ENCODE measurements at regions not wholly inside any gene's neighbourhood (a gene's known extent, or its start where the extent isn't known, plus 50 kb on each side); places are given as distances from the start of the nearest gene placed in this dataset.

GRCh38 chr11:28671274-28671673 is 563.1 kb downstream of the METTL15 start:
- Mint-ChIP-seq H3K9me3 (no peaks in the 10 kb centered on the region), H3K4me3 (no peak overlapping the region), H3K4me1 (no peaks in the 10 kb centered on the region), H3K36me3 (ENCODE audit: low read depth) (no peaks in the 10 kb centered on the region), H3K27ac (ENCODE audit: unreplicated experiment) (no peak overlapping the region), H3K27me3 (ENCODE audit: low read depth) (no peaks in the 10 kb centered on the region)
- DNase-seq (ENCODE audit: low read depth, low spot score) = no peak
- no peak for TF ChIP-seq CTCF (conservative IDR thresholded peaks at IDR 0.05)

GRCh38 chr11:28666632-28667031 is 558.4 kb downstream of the METTL15 start:
- DNase-seq (ENCODE audit: low read depth, low spot score) = no peak
- peaks cover under 1% of the 10 kb centered on the region for H3K27me3 Mint-ChIP-seq (ENCODE audit: low read depth)
- H3K4me3 Mint-ChIP-seq = no peak overlapping the region
- H3K27ac Mint-ChIP-seq (ENCODE audit: unreplicated experiment) = no peak overlapping the region
- no peaks in the 10 kb centered on the region for H3K4me1 Mint-ChIP-seq
- no peak for TF ChIP-seq CTCF (conservative IDR thresholded peaks at IDR 0.05)
- H3K9me3 Mint-ChIP-seq = no peaks in the 10 kb centered on the region
- H3K36me3 Mint-ChIP-seq (ENCODE audit: low read depth) = no peaks in the 10 kb centered on the region

GRCh38 chr11:28659716-28660348 is 551.6 kb downstream of the METTL15 start:
- no peak for DNase-seq (ENCODE audit: low read depth, low spot score)
- no peaks in the 10 kb centered on the region for H3K9me3 Mint-ChIP-seq
- no peak for TF ChIP-seq CTCF (conservative IDR thresholded peaks at IDR 0.05)
- no peaks in the 10 kb centered on the region for H3K36me3 Mint-ChIP-seq (ENCODE audit: low read depth)
- H3K4me3 Mint-ChIP-seq = no peak overlapping the region
- peaks cover 14% of the 10 kb centered on the region for H3K27me3 Mint-ChIP-seq (ENCODE audit: low read depth)
- no peaks in the 10 kb centered on the region for H3K4me1 Mint-ChIP-seq
- no peak overlapping the region for H3K27ac Mint-ChIP-seq (ENCODE audit: unreplicated experiment)

GRCh38 chr11:28657378-28658030 is 549.3 kb downstream of the METTL15 start:
- TF ChIP-seq CTCF (conservative IDR thresholded peaks at IDR 0.05) = no peak
- no peak for DNase-seq (ENCODE audit: low read depth, low spot score)
- Mint-ChIP-seq H3K4me1 (no peaks in the 10 kb centered on the region), H3K4me3 (no peak overlapping the region), H3K27ac (ENCODE audit: unreplicated experiment) (no peak overlapping the region), H3K9me3 (no peaks in the 10 kb centered on the region), H3K27me3 (ENCODE audit: low read depth) (peaks cover 19% of the 10 kb centered on the region), H3K36me3 (ENCODE audit: low read depth) (no peaks in the 10 kb centered on the region)

GRCh38 chr11:28654191-28654590 is 546.0 kb downstream of the METTL15 start:
- Mint-ChIP-seq H3K4me1 (no peaks in the 10 kb centered on the region), H3K4me3 (no peak overlapping the region), H3K27ac (ENCODE audit: unreplicated experiment) (no peak overlapping the region), H3K27me3 (ENCODE audit: low read depth) (peaks cover 13% of the 10 kb centered on the region), H3K36me3 (ENCODE audit: low read depth) (no peaks in the 10 kb centered on the region), H3K9me3 (no peaks in the 10 kb centered on the region)
- no peak for DNase-seq (ENCODE audit: low read depth, low spot score)
- TF ChIP-seq CTCF (conservative IDR thresholded peaks at IDR 0.05) = no peak
